GM21381 (cell line): ENCODE measurements at regions not wholly inside any gene's neighbourhood (a gene's known extent, or its start where the extent isn't known, plus 50 kb on each side); places are given as distances from the start of the nearest gene placed in this dataset.

Source experiments
- ATAC-seq: cut with Tn5 transposase; IDR thresholded peaks from one replicate; pipeline ENCODE4 v1.9.1; 2021; ENCODE audit warnings: mild to moderate bottlenecking, moderate library complexity; ENCODE audit not compliant: unreplicated experiment

DNA sequence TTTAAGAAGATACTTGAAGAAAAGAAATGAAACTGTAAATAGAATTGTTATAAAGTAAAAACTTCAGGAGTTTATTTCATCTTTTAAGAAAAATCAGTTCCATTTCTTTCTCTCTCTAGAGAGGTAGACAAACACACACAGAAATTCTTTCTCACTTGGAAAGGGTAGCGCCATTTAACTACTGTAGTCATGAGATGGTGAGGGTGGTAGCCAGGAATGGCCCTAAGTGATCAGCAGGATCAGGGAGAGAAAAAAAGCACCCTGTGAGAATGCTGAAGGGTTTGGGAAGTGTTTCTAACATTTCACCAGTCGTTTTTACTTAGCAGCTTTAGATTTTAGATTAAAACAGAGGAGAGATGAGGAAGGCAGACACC lies 205.7 kb upstream of the RUNX1 start:
- ATAC-seq: no peak

DNA sequence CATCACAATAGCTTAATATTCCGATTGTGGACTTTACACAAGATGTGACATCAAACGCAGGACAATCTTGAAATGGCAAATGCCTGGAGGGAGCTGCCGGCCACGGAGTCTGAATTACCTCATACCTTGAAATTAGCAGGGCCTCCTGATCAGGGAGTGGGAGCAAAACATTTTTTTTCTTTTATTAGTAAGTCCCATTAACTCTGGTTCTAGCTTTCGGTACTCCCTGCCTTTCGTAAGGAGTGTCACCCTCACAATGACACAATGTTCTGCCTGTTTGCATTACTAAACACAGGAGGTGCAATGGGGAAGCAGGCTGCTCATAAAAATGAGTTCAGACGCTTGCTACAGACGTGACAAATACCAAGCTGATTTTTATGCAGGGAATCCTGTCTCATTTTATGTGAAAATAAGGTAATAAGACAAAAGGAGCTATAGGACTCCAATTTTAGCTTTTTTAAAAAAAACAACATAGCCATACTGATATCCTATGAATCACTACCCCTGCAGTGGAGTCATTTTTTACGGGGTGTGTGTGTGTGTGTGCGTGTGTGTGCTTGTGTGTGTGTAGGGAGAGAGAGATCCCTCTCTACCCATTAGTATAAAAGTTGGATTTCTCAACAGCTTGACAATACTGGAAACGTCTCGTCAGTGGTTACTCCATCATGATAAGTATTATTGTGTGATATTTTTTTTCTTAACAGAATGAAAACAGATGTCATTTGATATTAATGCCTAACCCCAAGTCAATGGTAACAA lies 205.1 kb upstream of the RUNX1 start:
- no peak for ATAC-seq

DNA sequence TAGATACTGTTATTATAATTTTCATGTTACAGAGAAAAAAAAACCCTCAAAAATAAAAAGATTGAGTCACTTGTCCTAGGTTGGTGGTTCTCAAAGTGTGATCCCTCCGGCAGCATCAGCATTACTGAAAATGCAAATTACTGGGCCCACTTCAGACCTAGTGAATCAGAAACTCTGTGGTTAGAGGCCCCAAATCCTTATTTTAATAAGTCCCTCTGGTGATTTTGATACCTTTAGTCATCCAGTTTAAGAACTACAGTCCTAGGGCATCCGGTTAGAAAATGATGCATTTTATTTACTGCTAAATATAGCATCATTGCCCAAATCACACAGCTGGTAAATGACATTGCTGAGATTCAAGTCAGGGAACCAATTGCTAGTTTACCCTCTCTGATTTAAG lies 203.7 kb upstream of the RUNX1 start:
- ATAC-seq: no peak

DNA sequence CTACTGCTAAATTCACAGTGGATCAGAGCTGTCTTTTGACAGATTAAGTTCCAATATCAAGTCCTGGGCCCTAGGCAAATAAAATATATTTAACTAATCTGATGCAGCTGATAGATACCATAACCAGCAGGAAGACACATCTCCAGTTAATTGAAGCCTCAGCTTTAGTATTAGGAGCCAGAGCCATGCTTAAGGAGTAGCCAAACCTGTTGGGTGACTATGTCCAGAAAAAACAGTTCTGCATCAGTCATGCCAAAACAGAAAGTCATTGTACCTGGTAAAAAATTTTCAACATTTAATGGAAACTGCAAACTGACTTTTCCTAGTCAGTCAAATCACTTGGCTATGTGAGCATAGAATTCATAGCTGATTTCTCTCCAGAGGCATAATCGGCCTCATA lies 200.5 kb upstream of the RUNX1 start:
- no peak for ATAC-seq

DNA sequence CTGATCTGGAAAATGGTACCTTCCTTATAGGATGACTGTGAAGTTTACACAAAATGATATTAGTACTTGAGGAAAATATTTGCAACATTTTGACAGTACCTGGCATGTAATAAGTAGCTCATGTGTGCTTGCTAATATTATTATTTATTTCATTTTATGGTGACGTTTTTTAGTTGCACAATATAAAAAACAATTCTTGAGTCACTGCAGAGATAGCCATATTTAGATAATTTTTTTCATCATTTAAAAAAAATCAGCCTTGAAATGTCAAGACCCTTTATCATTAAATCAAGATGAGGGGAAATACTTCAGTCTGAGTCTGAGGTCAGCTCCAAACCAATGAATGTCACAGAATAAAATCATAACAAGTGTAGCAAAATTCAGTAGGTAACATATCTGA lies 196.8 kb upstream of the RUNX1 start:
- ATAC-seq: no peak

DNA sequence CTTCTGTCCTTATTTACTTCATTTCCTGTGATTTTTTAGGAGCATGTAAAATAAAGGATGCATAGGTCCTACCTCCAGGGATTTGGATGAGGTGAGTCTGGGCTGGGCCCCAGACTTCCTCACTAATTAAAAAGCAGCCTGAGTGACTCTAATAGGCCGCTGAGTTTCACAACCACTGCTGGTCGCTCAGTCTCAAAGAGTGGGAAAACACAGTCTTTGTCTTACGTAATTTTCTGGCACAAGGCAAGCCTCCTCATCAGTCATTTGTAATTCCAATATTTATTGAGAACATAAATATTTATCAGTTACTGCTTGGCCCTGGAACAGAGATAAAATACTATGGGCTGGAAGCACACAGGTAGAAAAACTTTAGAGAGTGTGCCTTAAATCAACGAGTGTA lies 195.4 kb upstream of the RUNX1 start:
- ATAC-seq: no peak

DNA sequence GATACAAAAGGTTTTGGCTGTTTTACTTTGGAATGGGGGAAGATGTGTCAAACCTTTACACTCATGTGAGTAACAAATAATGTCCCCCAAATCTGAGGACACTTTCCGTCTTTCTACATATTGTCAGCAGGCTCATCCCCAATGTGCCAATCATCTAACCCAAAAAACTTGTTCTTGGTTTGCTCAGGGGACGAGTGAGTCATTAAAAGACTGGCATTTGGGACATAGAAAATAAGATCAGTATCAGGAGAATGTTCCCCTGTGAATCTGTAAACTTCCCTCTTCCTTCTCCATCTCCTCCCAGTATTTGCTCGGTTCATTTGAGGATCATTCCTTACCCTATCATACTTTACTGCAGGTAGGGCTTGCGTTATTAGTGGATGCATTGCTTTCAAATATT lies 194.1 kb upstream of the RUNX1 start:
- ATAC-seq: no peak

DNA sequence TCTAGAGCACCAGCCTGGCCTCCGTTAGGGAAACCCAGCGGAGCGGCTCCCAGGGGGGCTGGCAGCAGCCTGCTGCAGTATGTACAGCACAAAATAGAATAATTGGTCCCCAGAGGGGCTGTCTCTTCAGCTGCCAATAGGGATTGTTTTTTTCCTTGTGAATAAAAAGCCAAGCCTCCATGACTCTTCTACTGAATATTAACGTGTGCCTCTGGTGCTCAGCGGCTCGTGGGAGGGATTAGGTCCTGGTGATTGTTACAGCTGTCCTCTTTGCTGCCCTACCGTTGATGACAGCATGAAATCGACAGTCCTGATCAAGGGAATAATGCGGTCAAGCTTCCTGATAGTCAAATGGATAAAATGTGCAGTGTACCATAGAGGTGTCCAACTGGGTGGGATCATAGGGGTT lies 190.7 kb upstream of the RUNX1 start:
- ATAC-seq: no peak

DNA sequence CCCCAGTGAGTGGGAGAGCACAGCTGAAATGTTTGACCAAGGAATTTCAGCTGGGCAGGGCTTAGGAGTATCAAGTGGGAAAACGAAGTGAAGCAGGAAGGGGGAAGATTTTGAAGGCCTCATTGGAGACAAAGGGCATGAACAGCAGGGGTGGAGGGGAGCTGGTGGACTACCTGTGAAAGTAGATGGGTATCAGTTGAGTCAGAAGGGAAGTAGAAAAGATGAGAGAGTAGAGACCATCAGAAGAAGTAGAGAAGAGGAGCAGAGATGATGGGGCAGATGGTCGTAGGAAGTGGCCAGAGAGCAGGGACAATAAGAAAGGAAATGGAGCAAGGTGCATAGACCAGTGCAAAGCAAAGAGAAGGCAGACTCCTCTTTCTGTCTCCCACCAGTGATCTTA lies 189.0 kb upstream of the RUNX1 start:
- no peak for ATAC-seq

DNA sequence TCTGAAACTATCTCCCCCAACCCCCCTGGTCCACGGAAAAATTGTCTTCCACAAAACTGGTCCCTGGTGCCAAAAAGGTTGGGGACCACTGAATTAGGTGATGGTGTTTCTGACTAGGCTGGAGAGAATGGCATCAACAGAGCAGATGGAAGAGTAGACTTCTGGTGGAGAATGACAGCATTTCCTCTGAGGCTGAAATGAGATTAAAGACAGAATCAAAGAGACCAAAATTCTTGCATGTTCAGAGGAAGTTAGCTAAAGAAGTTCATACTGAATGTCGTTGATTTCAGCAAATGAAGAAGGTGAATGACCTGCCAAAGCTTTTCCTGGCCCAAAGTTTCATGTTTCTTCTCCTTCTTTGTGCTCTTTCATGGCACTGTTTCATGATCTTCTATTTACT lies 188.2 kb upstream of the RUNX1 start:
- no peak for ATAC-seq

DNA sequence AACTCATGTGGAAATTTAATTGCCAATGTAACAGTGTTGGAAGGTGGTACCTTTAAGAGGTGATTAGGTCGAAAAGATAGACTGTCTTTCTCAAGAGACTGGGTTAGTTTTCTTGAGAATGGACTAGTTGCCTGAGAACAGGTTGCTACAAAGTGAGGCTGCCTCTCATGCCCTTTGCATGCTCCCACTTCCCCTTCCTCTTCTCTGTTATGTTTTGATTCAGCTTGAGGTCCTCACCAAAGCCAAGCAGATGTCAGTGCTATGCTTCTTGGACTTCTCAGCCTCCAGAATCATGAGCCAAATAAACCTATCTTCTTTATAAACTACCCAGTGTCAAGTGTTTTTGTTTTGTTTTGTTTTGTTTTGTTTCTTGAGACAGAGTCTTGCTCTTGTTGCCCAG lies 187.0 kb upstream of the RUNX1 start:
- no peak for ATAC-seq

DNA sequence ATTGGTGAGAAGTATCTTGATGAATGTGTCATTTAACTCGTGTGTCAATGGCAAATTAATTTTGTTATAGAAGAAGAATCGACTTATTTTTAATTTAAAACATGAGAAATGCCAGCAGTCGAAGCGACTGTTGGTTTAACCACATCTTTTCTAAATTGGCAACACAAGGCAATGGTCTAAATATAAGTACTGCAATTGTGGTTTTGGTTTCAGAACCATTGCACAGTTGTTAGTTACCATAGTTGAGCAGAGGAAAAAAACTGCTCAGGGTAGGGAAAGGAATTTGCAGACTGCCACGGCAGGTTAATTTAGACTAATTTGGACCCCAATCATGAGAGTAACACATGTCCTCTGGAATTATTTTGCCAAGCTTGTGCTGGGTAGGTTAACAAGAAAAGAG lies 185.6 kb upstream of the RUNX1 start:
- ATAC-seq: no peak

DNA sequence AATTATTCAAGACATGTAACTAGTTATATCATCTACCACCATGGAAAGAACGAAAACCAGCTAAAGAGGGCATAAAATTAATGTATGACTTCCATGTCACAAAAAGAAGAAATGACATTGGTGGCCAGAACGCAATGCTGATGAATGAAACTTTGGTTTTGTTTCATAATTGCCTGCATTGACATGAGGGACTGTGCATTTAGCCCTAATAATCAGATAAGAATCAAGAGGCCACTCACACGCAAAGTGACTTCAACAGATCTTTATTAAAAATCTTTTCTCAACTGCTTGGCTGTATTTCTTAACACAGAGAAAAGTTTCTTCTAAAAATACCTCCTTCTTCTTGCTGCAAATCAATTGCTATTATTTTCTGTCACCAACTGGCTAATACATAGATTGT lies 184.7 kb upstream of the RUNX1 start:
- no peak for ATAC-seq

DNA sequence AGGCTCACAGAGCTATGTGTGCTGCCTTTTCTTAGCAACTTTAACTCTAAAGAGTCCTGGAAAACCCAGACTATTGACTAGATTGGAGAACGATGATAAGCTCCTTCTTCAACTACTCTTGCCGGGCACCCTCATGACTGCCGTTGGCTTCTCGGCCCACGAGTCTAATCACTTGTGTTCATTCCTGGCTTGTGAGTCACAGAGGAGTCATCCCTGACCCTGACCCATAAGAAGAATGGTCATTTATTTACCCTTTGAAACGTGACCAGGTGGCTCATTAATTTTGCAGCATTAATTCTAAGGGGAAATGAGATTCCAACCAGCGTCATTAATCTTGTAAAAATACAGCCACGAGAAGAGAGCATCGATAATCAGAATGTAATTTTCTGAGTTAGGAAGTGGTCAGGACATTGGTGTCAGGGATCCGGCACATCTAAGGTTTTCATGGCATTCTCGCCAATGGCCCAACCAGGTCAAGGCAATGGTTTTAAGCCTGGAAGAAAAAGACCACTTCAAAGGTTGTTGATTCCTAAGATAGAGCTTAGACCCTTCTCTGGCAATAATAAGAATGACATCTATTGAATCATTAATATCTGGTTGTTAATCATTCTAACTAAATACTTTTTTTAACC lies 183.6 kb upstream of the RUNX1 start:
- ATAC-seq: no peak

DNA sequence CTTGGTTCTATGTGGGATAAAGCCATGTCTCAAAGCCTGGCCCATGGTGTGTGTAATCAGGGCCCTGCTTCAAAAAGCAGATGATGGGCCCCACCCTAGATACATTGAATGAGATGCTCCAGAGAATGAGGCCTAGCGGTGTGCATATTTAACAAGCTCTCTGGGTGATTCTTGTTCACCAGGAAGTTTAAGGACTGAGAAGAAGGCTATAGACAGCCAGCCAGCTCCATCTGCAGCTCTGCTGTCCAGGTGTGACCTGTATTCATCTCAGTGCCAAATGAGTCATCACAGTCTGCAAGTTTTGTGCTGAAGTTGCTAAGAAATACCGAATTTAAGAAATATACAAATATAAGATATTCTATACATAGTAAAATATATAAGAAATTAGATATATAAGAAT lies 182.0 kb upstream of the RUNX1 start:
- no peak for ATAC-seq

DNA sequence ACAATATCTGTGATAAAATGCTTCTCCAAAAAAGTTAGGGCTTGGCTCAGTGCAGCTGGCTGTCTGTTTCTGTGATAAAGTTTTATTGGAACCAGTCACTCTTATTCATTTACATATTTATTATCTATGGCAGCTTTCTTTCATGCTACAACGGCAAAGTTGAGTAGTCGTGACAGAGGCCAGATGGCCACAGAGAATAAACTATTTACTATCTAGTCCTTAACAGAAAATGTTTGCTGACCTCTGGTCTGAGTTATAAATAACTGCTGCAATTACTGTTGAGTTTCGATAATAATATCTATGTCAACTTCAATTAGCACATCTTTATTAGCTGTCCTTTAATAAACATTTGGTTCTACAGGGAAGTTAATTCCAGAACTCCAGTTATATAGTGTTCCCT lies 180.2 kb upstream of the RUNX1 start:
- ATAC-seq: no peak

DNA sequence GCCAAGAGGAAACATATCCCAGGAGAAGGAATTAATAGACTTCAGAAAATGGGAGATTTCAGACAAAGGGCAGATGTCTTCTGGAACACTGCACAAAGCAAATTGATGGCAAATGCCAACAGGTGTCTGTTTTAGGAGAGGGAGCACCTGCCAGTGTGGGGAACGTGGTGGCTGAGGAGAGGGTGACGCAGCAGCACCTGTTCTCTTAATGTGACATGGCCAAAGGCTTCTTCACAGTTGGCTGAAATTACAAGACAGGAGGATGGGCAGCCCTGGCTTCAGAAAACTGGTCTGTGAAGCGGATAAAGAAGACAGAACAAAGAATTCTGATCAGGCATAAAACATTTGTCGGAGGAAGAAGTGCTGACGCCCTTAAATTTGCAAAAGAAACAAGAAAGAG lies 178.7 kb upstream of the RUNX1 start:
- ATAC-seq: peak; percentile 24

DNA sequence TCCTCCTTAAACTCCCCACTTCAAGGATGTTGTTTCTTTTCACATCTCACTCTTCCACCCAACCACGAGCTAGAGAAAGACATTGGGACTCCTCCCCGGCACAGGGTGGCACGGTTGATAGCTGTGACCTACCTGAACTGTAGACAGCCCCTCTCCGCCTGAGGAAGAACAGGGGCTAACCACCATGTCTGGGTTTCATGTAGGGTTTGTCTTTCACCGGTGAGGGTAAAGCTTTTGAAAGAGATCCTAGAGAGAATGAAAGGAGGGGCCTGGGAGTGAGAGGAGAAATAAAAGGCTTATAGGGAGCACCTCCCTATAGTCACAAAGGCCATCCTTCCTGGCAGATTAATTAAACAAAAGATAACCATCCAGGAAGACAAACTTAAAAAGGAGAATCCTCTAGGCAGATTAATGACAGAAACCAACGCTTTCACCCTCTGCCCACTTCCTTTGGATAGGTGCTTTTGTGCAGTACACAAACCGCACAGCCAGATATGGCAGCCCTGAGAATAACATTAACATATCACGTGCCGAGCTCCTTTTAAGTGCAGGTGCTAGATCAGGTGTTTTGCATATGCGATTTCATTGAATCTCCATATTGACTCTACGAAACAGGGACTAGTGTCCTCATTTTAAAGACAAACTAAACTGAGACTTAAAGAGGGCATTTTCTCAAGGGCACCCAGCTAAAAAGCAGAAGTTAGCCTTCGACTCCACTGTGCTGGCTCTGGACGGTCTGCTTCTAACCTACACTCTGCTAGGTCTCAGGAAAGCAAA lies 178.1 kb upstream of the RUNX1 start:
- ATAC-seq: peak; percentile 85

DNA sequence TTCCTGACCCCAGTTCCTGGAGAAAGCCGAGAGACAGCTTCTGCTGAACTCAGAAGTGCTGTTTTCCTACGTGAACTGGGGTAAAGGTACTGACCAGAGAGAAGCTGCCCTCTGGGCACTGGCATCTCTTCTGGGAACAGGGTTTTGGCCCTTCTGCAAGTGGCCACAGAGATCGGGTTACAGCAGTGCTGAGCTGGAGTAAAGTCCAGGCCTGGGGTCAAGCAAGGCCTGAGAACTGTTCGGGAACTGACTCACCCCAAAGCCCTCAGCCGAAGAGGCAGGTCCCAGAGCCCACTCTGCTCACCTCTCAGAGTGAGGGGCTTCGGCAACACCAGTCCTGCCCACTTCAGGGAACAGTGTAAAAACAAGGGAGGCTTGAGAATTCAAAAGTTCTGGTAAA lies 177.2 kb upstream of the RUNX1 start:
- ATAC-seq: no peak

DNA sequence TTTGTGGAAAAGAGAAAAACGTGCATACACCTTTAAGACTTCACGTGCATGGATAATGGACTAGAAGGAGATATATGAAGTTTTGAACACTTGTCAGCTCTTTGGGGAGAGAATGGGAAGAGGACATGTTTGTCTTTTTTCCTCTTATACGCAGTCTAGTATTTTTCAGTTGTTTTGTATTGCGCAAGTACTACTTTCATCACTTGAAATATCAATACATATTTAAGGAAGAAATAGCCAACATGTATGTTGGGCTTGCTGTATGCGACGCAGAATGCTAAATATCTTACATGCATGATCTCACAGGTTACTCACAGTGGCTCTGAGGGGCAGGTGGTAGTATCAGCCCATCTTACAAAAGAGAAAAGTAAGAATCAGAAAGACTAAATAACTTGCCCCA lies 176.5 kb upstream of the RUNX1 start:
- ATAC-seq: no peak

DNA sequence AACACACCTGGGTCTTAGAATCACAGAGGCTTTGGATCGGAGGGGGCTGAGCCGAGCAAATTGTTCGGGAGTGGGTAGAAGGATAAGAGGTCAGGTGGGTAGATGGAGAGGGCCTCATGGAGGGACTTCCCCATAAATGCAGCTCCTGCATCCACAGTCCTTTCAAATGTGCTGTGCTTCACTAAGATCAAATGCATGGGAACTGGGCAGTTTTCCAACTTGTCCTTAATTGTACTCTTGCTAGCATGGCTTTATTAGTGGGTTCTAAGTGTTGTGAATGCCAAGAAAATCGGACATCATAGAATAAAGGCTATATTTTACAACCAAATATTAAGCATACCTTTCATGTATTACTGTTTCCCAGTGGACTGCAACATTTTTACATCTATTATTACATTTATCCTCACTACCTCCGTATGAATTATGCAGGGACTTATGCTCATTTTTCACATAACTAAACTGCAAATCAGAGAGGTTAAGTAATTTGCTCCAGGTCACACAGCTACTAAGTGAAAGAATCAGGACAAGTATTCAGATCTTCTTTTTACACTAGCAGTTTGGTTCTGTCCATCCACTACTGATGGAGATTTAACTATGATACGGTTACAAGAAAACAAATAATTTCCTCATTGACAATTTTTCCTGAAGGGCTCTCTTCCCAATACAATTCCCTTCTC lies 174.5 kb upstream of the RUNX1 start:
- no peak for ATAC-seq

DNA sequence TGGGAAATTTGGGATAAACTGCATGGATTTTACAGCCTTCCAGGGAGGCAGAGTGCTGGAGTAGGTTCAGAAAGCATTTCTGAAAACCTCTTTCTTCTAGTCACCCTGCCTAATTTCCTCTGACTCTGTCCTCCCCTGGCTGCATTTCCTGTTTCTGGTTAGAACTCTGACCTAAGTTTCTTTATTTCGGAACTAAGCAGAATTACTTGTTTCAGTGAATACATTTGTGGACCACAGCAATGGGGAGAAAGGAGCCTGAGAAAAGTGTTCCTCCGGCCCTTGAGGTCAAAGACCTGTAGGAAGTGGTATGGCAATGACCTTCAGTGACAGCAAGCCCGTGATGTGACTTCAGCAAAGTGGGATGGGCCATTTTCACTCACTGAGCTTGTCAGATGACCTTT lies 173.4 kb upstream of the RUNX1 start:
- ATAC-seq: no peak
